OCI-LY3 (cell line): ENCODE measurements at regions not wholly inside any gene's neighbourhood (a gene's known extent, or its start where the extent isn't known, plus 50 kb on each side); places are given as distances from the start of the nearest gene placed in this dataset.

ENCODE experiments used
- H2AFZ ChIP-seq: fragments of 200-600, 300-600 bp; shearing (Covaris generic); 2 replicates; pipeline ENCODE4 v1.6.0; 2014; ENCODE audit warnings: antibody characterized with exemption, low read depth, low read length
- H3K27ac ChIP-seq: fragments of 200-600, 300-600 bp; sonication (generic); 2 replicates; pipeline ENCODE4 v1.5.1; 2014; ENCODE audit warnings: mild to moderate bottlenecking, low read length, moderate library complexity, mixed read lengths
- H3K27me3 ChIP-seq: fragments of 200-600, 300-600 bp; sonication (generic); 2 replicates; pipeline ENCODE4 v1.6.1; 2014; ENCODE audit warnings: low read depth, low read length, mixed read lengths
- H3K36me3 ChIP-seq: fragments of 200-600, 300-600 bp; sonication (generic); replicated peaks from 2 replicates; pipeline ENCODE3; 2014; ENCODE audit warnings: low read depth, low read length, mixed read lengths
- H3K4me1 ChIP-seq: fragments of 300-600, 200-600 bp; sonication (generic); 2 replicates; pipeline ENCODE4 v1.6.1; 2014; ENCODE audit warnings: low read length, mixed read lengths
- H3K4me2 ChIP-seq: fragments of 200-600, 300-600 bp; sonication (generic); 2 replicates; pipeline ENCODE4 v1.6.1; 2014; ENCODE audit warnings: low read length, mixed read lengths
- H3K4me3 ChIP-seq: fragments of 300-600, 200-600 bp; sonication (generic); 2 replicates; pipeline ENCODE4 v1.5.1; 2014; ENCODE audit warnings: antibody characterized with exemption, mild to moderate bottlenecking, low read length, moderate library complexity
- H3K79me2 ChIP-seq: fragments of 300-600, 200-600 bp; shearing (Covaris generic); 2 replicates; pipeline ENCODE4 v1.6.1; 2014; ENCODE audit warnings: mild to moderate bottlenecking, low read length, mixed read lengths
- H3K9ac ChIP-seq: fragments of 300-600, 200-600 bp; shearing (Covaris generic); 2 replicates; pipeline ENCODE4 v1.6.0; 2014; ENCODE audit warnings: mild to moderate bottlenecking, low read length, moderate library complexity
- H3K9me3 ChIP-seq: fragments of 200-600, 300-600 bp; shearing (Covaris generic); 2 replicates; pipeline ENCODE4 v1.6.1; 2014; ENCODE audit warnings: low read length, mixed read lengths; ENCODE audit not compliant: insufficient read depth
- H4K20me1 ChIP-seq: fragments of 200-600, 300-600 bp; sonication (generic); 2 replicates; pipeline ENCODE4 v1.6.1; 2016; ENCODE audit warnings: low read length, mixed read lengths; ENCODE audit not compliant: insufficient read depth
- CTCF ChIP-seq: fragments of 200-600, 300-600 bp; sonication (generic); IDR thresholded peaks from 2 replicates; pipeline ENCODE4 v1.5.1; 2014; ENCODE audit warnings: antibody characterized with exemption, low read length, low read depth
- EZH2phosphoT487 ChIP-seq: fragments of 200-600 bp; shearing (Covaris generic); IDR thresholded peaks from 2 replicates; pipeline ENCODE4 v1.6.1; 2018; ENCODE audit warnings: antibody characterized with exemption, mixed run types, low read depth

- peaks cover 20% of the 10 kb centered on the region for H3K27me3 ChIP-seq
- H3K9me3 ChIP-seq, result no peaks in the 10 kb centered on the region
- H3K79me2 ChIP-seq, result no peaks in the 10 kb centered on the region
- no peaks in the 10 kb centered on the region for H4K20me1 ChIP-seq
- no peak overlapping the region for H3K4me3 ChIP-seq
- H2AFZ ChIP-seq, result no peak overlapping the region
- no peaks in the 10 kb centered on the region for H3K4me1 ChIP-seq
- no peaks in the 10 kb centered on the region for H3K36me3 ChIP-seq
- H3K4me2 ChIP-seq, result no peak overlapping the region
- no peak overlapping the region for H3K9ac ChIP-seq
- no peak for TF ChIP-seq CTCF
- TF ChIP-seq EZH2phosphoT487, result no peak
- H3K27ac ChIP-seq, result no peak overlapping the region
These were observed 658.3 kb upstream of the RORB start for GRCh38 chr9:73838871-73839270.

DNA sequence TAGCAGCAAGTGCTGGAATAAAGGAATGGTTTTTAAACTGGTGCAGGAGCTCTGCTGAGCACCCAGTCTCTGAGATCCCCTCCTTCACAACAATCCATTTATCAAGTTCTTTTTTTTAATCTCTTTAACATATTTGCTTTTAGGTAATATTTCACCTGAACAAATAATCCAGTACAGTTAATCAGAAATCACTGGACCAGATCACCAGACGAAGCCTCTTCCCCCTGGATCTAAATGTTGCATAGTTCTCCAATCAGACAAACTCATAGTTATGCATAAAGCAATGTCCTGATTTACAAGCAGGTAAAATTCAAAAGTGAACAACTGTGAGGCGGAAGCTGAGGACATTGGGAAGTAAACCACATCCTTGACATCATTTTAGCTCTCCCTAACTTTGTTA lies 657.7 kb upstream of the RORB start:
- Histone ChIP-seq H3K4me2 (no peak overlapping the region), H4K20me1 (no peaks in the 10 kb centered on the region), H3K36me3 (no peaks in the 10 kb centered on the region), H3K27me3 (peaks cover 24% of the 10 kb centered on the region), H3K9me3 (no peaks in the 10 kb centered on the region), H3K9ac (no peak overlapping the region), H3K4me3 (no peak overlapping the region), H3K4me1 (0 out of 2 replicates have a peak, but pooled peaks cover 3% of the 10 kb centered on the region), H3K79me2 (no peaks in the 10 kb centered on the region), H3K27ac (no peak overlapping the region), H2AFZ (no peak overlapping the region)
- TF ChIP-seq CTCF, result no peak
- TF ChIP-seq EZH2phosphoT487, result no peak

DNA sequence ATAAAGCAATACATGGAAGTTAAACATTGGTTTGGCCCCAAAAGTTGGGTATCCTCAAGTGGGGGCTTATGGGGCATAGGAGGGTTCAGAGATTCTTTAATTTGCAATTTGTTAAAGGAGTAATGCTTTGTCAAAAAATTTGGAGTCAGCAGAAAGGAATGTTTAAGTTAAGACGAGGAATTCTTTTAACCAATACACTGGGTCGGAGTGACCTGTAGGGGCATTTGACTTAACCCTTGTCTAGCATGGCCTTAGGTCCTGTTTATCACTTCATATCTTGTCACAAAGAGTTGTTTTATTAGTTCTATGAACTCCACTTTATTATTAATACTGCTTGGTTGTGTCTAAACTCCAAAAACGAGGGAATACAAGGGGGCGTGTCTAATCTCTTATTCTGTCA lies 656.1 kb upstream of the RORB start:
- Histone ChIP-seq H2AFZ (no peak overlapping the region), H4K20me1 (no peaks in the 10 kb centered on the region), H3K4me2 (no peak overlapping the region), H3K4me3 (no peak overlapping the region), H3K27me3 (peaks cover 24% of the 10 kb centered on the region), H3K27ac (no peak overlapping the region), H3K36me3 (no peaks in the 10 kb centered on the region), H3K79me2 (no peaks in the 10 kb centered on the region), H3K4me1 (peaks cover 15% of the 10 kb centered on the region), H3K9me3 (no peaks in the 10 kb centered on the region), H3K9ac (no peak overlapping the region)
- no peak for TF ChIP-seq EZH2phosphoT487
- TF ChIP-seq CTCF, result no peak

DNA sequence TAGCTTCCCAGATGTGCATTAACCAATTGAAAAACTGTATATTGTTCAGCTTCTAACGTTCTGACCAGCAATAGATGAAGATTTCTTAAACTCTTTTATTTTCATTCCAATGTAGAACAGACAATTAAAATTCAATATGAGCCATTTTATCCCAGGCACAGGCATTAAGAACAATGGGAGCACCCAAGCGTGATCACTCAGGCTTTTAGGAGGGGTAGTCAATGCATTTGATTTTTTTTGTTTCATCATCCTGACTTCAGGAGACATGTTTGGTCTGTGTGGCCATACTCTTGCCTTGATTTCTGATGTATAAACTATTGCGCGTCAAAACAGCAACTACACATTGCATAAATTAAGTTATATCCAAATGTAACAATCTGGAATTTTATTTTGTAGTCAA lies 653.0 kb upstream of the RORB start:
- H3K36me3 ChIP-seq, result no peaks in the 10 kb centered on the region
- H3K27me3 ChIP-seq, result peaks cover 45% of the 10 kb centered on the region
- no peaks in the 10 kb centered on the region for H4K20me1 ChIP-seq
- no peak for TF ChIP-seq CTCF
- no peak for TF ChIP-seq EZH2phosphoT487
- H2AFZ ChIP-seq, result no peak overlapping the region
- H3K79me2 ChIP-seq, result no peaks in the 10 kb centered on the region
- no peak overlapping the region for H3K9ac ChIP-seq
- no peak overlapping the region for H3K4me3 ChIP-seq
- no peak overlapping the region for H3K4me2 ChIP-seq
- H3K4me1 ChIP-seq, result peaks cover 21% of the 10 kb centered on the region
- no peaks in the 10 kb centered on the region for H3K9me3 ChIP-seq
- H3K27ac ChIP-seq, result no peak overlapping the region
